ENCODE measurements at regions not wholly inside any gene's neighbourhood (a gene's known extent, or its start where the extent isn't known, plus 50 kb on each side); places are given as distances from the start of the nearest gene placed in this dataset.

- no peak for TF ChIP-seq CTCF (IDR thresholded peaks at IDR 0.05; ENCODE audit: insufficient read depth, low read length)
- TF ChIP-seq POLR2AphosphoS5 (IDR thresholded peaks at IDR 0.05; ENCODE audit: low read depth), result no peak
- TF ChIP-seq REST (IDR thresholded peaks at IDR 0.05; ENCODE audit: insufficient replicate concordance, low read depth), result no peak
These were observed 1545.1 kb downstream of the AMY1C start for GRCh38 chr1:105294838-105295237.
